Hepatocyte (in vitro differentiated cells): ENCODE measurements at regions not wholly inside any gene's neighbourhood (a gene's known extent, or its start where the extent isn't known, plus 50 kb on each side); places are given as distances from the start of the nearest gene placed in this dataset.

Source experiments
- EZH2 ChIP-seq: fragments of 200-600 bp; sonication (generic); IDR thresholded peaks from 2 replicates; pipeline ENCODE4 v1.6.1; 2016; ENCODE audit warnings: antibody characterized with exemption, mild to moderate bottlenecking, borderline replicate concordance
- TF ChIP-seq, protein P1 (sequence below): fragments of 200-600 bp; sonication (generic); IDR thresholded peaks from 2 replicates; pipeline ENCODE4 v1.5.1; 2016; ENCODE audit warnings: antibody characterized with exemption, mild to moderate bottlenecking; ENCODE audit not compliant: poor library complexity

DNA sequence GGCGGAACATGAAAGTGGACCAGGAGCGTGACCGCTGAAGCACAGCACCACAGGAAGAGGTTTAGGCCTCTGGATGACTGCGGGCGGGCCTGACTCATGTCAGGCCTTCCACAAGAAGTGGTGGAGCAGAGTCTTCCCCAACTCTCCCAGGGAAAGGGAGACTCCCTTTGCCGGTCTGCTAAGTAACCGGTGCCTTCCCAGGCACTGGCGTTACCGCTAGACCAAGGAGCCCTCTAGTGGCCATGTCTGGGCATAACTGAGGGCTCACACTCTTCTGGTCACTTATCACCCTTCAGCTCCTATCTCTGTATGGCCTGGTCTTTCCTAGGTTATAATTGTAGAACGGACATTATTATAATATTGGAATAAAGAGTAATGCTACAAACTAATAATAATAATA lies 1931.9 kb downstream of the TP53TG3F start:
- TF ChIP-seq, protein P1, sequence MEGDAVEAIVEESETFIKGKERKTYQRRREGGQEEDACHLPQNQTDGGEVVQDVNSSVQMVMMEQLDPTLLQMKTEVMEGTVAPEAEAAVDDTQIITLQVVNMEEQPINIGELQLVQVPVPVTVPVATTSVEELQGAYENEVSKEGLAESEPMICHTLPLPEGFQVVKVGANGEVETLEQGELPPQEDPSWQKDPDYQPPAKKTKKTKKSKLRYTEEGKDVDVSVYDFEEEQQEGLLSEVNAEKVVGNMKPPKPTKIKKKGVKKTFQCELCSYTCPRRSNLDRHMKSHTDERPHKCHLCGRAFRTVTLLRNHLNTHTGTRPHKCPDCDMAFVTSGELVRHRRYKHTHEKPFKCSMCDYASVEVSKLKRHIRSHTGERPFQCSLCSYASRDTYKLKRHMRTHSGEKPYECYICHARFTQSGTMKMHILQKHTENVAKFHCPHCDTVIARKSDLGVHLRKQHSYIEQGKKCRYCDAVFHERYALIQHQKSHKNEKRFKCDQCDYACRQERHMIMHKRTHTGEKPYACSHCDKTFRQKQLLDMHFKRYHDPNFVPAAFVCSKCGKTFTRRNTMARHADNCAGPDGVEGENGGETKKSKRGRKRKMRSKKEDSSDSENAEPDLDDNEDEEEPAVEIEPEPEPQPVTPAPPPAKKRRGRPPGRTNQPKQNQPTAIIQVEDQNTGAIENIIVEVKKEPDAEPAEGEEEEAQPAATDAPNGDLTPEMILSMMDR: peak; percentile 9
- no peak for TF ChIP-seq EZH2
